A549 (cell line): ENCODE measurements at regions not wholly inside any gene's neighbourhood (a gene's known extent, or its start where the extent isn't known, plus 50 kb on each side); places are given as distances from the start of the nearest gene placed in this dataset.

Source experiments
- CTCF ChIP-seq: fragments of >200 bp; sonication (Bioruptor Twin); formaldehyde crosslinking; IDR thresholded peaks from 3 replicates; pipeline ENCODE4 v1.5.1; 2016
- E2F6 ChIP-seq: IDR thresholded peaks from 2 replicates; pipeline ENCODE4 v1.6.1; 2012; ENCODE audit warnings: low read depth, borderline replicate concordance
- HDAC2 ChIP-seq: fragments of 200-600 bp; sonication (generic); IDR thresholded peaks from 2 replicates; pipeline ENCODE4 v1.6.1; 2016
- POLR2A ChIP-seq: IDR thresholded peaks from 2 replicates; pipeline ENCODE4 v1.6.1; 2012; ENCODE audit warnings: mild to moderate bottlenecking, low read length
- TF ChIP-seq, protein P1 (sequence below): fragments of 150-350 bp; IDR thresholded peaks from 2 replicates; pipeline ENCODE4 v1.6.1; 2014; ENCODE audit warnings: low read depth, mild to moderate bottlenecking, low read length

DNA sequence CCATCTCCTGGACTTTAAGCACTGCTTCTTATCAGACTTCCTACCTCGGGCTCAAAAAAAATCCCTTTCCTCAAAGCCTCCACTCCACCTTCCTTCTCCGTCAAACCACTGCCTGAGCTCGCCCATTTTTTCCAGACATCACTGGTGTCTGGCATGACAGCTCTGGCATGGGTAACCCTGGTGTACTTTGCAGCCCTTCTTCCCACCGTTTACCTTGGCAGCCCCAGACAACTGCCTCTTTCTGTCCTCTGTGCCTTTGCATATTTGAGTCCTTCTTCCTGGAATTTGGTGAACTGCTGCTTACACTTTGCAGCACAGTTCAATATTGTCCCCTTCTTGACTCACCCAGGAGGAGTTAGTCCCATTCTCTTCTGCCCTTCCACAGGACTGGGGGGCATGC lies 144.6 kb upstream of the TBX20 start:
- TF ChIP-seq CTCF (no peak), HDAC2 (no peak), POLR2A (no peak), E2F6 (no peak)
- TF ChIP-seq, protein P1, sequence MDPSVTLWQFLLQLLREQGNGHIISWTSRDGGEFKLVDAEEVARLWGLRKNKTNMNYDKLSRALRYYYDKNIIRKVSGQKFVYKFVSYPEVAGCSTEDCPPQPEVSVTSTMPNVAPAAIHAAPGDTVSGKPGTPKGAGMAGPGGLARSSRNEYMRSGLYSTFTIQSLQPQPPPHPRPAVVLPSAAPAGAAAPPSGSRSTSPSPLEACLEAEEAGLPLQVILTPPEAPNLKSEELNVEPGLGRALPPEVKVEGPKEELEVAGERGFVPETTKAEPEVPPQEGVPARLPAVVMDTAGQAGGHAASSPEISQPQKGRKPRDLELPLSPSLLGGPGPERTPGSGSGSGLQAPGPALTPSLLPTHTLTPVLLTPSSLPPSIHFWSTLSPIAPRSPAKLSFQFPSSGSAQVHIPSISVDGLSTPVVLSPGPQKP = no peak
